WTC11 (cell line): ENCODE measurements at regions not wholly inside any gene's neighbourhood (a gene's known extent, or its start where the extent isn't known, plus 50 kb on each side); places are given as distances from the start of the nearest gene placed in this dataset.

ENCODE experiments used
- ATAC-seq: fragments of 200-7000 bp; cut with Tn5 transposase; 2 replicates; pipeline ENCODE4 v1.10.0; 2021; ENCODE audit warnings: mild to moderate bottlenecking, moderate library complexity
- CTCF ChIA-PET: fragments of 300-600 bp; sonication (Branson Sonifier 250); formaldehyde crosslinking; loops from one replicate; lab custom pipeline; 2021; ENCODE audit warnings: antibody characterized with exemption; lab: Charles Lee
- POLR2A ChIA-PET: fragments of 350-600 bp; sonication (Branson Sonifier 250); formaldehyde crosslinking; loops from one replicate; lab custom pipeline; 2021; ENCODE audit warnings: antibody characterized with exemption; lab: Charles Lee
- DNase-seq: peaks from one replicate; pipeline ENCODE4 v3.0.0; 2021; ENCODE audit warnings: low spot score
- H3K27ac Mint-ChIP-seq: 2 replicates; pipeline ENCODE4 v1.8.0; 2021; ENCODE audit warnings: mixed read lengths
- H3K27me3 Mint-ChIP-seq: 2 replicates; pipeline ENCODE4 v1.8.0; 2021; ENCODE audit warnings: low read depth, mild to moderate bottlenecking, moderate library complexity, mixed read lengths
- H3K36me3 Mint-ChIP-seq: 2 replicates; pipeline ENCODE4 v1.8.0; 2021; ENCODE audit warnings: mixed read lengths
- H3K4me1 Mint-ChIP-seq: 2 replicates; pipeline ENCODE4 v1.8.0; 2022; ENCODE audit warnings: mixed read lengths
- H3K4me3 Mint-ChIP-seq: 2 replicates; pipeline ENCODE4 v1.8.0; 2021; ENCODE audit warnings: mild to moderate bottlenecking, moderate library complexity, mixed read lengths
- H3K9me3 Mint-ChIP-seq: 2 replicates; pipeline ENCODE4 v1.8.0; 2021; ENCODE audit warnings: mixed read lengths
- AFF4 ChIP-seq: sonication (generic); formaldehyde crosslinking; IDR thresholded peaks from 2 replicates; pipeline ENCODE4 v1.8.1; 2023; ENCODE audit warnings: mild to moderate bottlenecking, missing genetic modification reagents, borderline replicate concordance
- CBFB ChIP-seq: sonication (generic); formaldehyde crosslinking; IDR thresholded peaks from 2 replicates; pipeline ENCODE4 v1.8.1; 2022; ENCODE audit warnings: mild to moderate bottlenecking, low read depth, missing genetic modification reagents
- ELF4 ChIP-seq: sonication (generic); formaldehyde crosslinking; IDR thresholded peaks from 2 replicates; pipeline ENCODE4 v1.8.1; 2022; ENCODE audit warnings: low read depth, mild to moderate bottlenecking, moderate library complexity, missing genetic modification reagents
- ESRRA ChIP-seq: sonication (generic); formaldehyde crosslinking; IDR thresholded peaks from 2 replicates; pipeline ENCODE4 v1.8.1; 2022; ENCODE audit warnings: mild to moderate bottlenecking, missing genetic modification reagents, borderline replicate concordance
- NFATC4 ChIP-seq: fragments of 250-450 bp; sonication (Bioruptor Pico); IDR thresholded peaks from 2 replicates; pipeline ENCODE4 v1.9.0; 2021; ENCODE audit warnings: mild to moderate bottlenecking
- NR1H2 ChIP-seq: sonication (generic); formaldehyde crosslinking; IDR thresholded peaks from 2 replicates; pipeline ENCODE4 v1.9.0; 2021; ENCODE audit warnings: mild to moderate bottlenecking, moderate library complexity, missing genetic modification reagents
- NR3C1 ChIP-seq: sonication (generic); formaldehyde crosslinking; conservative IDR thresholded peaks from 2 replicates; pipeline ENCODE4 v1.8.1; 2023; ENCODE audit warnings: low read depth, mild to moderate bottlenecking, missing genetic modification reagents
- RELA ChIP-seq: sonication (generic); formaldehyde crosslinking; IDR thresholded peaks from 2 replicates; pipeline ENCODE4 v1.8.1; 2022; ENCODE audit warnings: missing genetic modification reagents, mild to moderate bottlenecking, borderline replicate concordance
- RORB ChIP-seq: fragments of 250-450 bp; sonication (Bioruptor Pico); IDR thresholded peaks from 2 replicates; pipeline ENCODE4 v1.9.0; 2021; ENCODE audit warnings: mild to moderate bottlenecking
- SOX15 ChIP-seq: fragments of 250-450 bp; sonication (Bioruptor Pico); IDR thresholded peaks from 2 replicates; pipeline ENCODE4 v1.9.0; 2021; ENCODE audit warnings: mild to moderate bottlenecking
- STAT6 ChIP-seq: sonication (generic); formaldehyde crosslinking; conservative IDR thresholded peaks from 2 replicates; pipeline ENCODE4 v1.8.1; 2023; ENCODE audit warnings: mild to moderate bottlenecking, low read depth, missing genetic modification reagents, moderate library complexity
- TCF7 ChIP-seq: sonication (generic); formaldehyde crosslinking; IDR thresholded peaks from 2 replicates; pipeline ENCODE4 v1.8.0; 2022; ENCODE audit warnings: mild to moderate bottlenecking, low read depth, missing genetic modification reagents, moderate library complexity
- TP53 ChIP-seq: sonication (generic); formaldehyde crosslinking; IDR thresholded peaks from 2 replicates; pipeline ENCODE4 v1.8.1; 2023; ENCODE audit warnings: mild to moderate bottlenecking, missing genetic modification reagents
- ZNF317 ChIP-seq: sonication (generic); formaldehyde crosslinking; IDR thresholded peaks from 2 replicates; pipeline ENCODE4 v1.8.1; 2023; ENCODE audit warnings: low read depth, mild to moderate bottlenecking, moderate library complexity, missing genetic modification reagents, borderline replicate concordance
- ZNF425 ChIP-seq: fragments of 250-450 bp; sonication (Bioruptor Pico); conservative IDR thresholded peaks from 2 replicates; pipeline ENCODE4 v1.9.0; 2021; ENCODE audit warnings: mild to moderate bottlenecking
- ZNF532 ChIP-seq: fragments of 250-450 bp; sonication (Bioruptor Pico); IDR thresholded peaks from 2 replicates; pipeline ENCODE4 v1.9.0; 2021; ENCODE audit warnings: mild to moderate bottlenecking, borderline replicate concordance
- ZNF671 ChIP-seq: fragments of 250-450 bp; sonication (Bioruptor Pico); IDR thresholded peaks from 2 replicates; pipeline ENCODE4 v1.8.0; 2021; ENCODE audit warnings: mild to moderate bottlenecking
- TF ChIP-seq, protein P1 (sequence below): sonication (generic); formaldehyde crosslinking; IDR thresholded peaks from 2 replicates; pipeline ENCODE4 v1.8.1; 2022; ENCODE audit warnings: low read depth, mild to moderate bottlenecking, moderate library complexity, missing genetic modification reagents, borderline replicate concordance

GRCh38 chr1:4133297-4133938 lies 233.3 kb upstream of the C1orf174 start (continued):
- TF ChIP-seq STAT6 (CRISPR knock-in tag) (no peak), ZNF317 (no peak), RORB (no peak), CBFB (CRISPR knock-in tag) (no peak), ZNF671 (no peak), ELF4 (no peak), ZNF532 (no peak), AFF4 (CRISPR knock-in tag) (no peak), RELA (CRISPR knock-in tag) (no peak), NFATC4 (no peak)
- TF ChIP-seq, protein P1, sequence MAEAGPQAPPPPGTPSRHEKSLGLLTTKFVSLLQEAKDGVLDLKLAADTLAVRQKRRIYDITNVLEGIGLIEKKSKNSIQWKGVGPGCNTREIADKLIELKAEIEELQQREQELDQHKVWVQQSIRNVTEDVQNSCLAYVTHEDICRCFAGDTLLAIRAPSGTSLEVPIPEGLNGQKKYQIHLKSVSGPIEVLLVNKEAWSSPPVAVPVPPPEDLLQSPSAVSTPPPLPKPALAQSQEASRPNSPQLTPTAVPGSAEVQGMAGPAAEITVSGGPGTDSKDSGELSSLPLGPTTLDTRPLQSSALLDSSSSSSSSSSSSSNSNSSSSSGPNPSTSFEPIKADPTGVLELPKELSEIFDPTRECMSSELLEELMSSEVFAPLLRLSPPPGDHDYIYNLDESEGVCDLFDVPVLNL (CRISPR knock-in tag): no peak

DNA sequence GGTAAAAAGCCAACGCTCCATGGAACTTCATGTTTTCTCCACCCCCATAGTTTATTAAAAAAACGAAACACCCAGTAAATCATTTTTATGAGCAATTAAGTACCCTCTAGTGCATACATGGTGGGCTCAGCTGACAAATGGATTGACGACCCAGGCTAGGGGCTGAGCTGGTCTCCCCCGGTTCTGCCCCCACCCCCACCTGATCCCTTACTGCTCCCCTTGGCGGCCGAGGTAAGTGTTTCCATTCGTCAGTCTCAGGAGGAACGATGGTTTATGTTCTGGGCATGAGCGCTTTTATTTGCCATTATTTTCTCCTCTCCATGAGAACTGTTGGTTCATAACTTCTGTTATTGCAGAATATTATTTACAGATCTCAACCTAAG lies 233.9 kb upstream of the C1orf174 start:
- Mint-ChIP-seq H3K4me1 (no peaks in the 10 kb centered on the region), H3K9me3 (peaks cover 73% of the 10 kb centered on the region), H3K27ac (no peak overlapping the region), H3K4me3 (no peak overlapping the region), H3K27me3 (peaks cover 9% of the 10 kb centered on the region), H3K36me3 (peaks cover 82% of the 10 kb centered on the region)
- ChIA-PET POLR2A (no interaction called here), CTCF (no interaction called here)
- DNase-seq: no peak
- ATAC-seq: no peak
- no peak for TF ChIP-seq TP53
- no peak for TF ChIP-seq NR3C1 (CRISPR knock-in tag)
- TF ChIP-seq NFATC4: no peak
- TF ChIP-seq NR1H2 (CRISPR knock-in tag): no peak
- no peak for TF ChIP-seq TCF7
- no peak for TF ChIP-seq ZNF532
- TF ChIP-seq ESRRA (CRISPR knock-in tag): no peak
- TF ChIP-seq SOX15 (CRISPR knock-in tag): no peak
- no peak for TF ChIP-seq ZNF425
